Panc1 (cell line): ENCODE measurements at regions not wholly inside any gene's neighbourhood (a gene's known extent, or its start where the extent isn't known, plus 50 kb on each side); places are given as distances from the start of the nearest gene placed in this dataset.

ENCODE experiments used
- ATAC-seq: fragments of 200-7000 bp; cut with Tn5 transposase; 2 replicates; pipeline ENCODE4 v1.9.1; 2020; ENCODE audit warnings: mild to moderate bottlenecking, moderate library complexity
- BruUV-seq: library from RNA; stranded (reverse); fragments of 400-500 nt; replicated peaks from 2 replicates; lab custom pipeline; 2021; lab: Mats Ljungman, UMichigan
- CTCF ChIA-PET: fragments of 300-600 bp; sonication (Branson Sonifier 250); formaldehyde crosslinking; loops from one replicate; lab custom pipeline; 2022; ENCODE audit warnings: antibody characterized with exemption; lab: Charles Lee
- POLR2A ChIA-PET: fragments of 300-600 bp; sonication (Branson Sonifier 250); formaldehyde crosslinking; loops from one replicate; lab custom pipeline; 2022; ENCODE audit warnings: antibody characterized with exemption; lab: Charles Lee
- DNase-seq: peaks from one replicate; pipeline ENCODE4 v3.0.0-alpha.2; 2010; ENCODE audit warnings: low read depth, low spot score
- H3K27ac ChIP-seq: 2 replicates; pipeline ENCODE4 v1.5.1; 2011; ENCODE audit warnings: mild to moderate bottlenecking, low read length, inconsistent platforms
- H3K27me3 ChIP-seq: fragments of 200-500 bp; sonication (Bioruptor generic); 2 replicates; pipeline ENCODE4 v1.6.0; 2014; ENCODE audit warnings: low read length, inconsistent platforms; ENCODE audit not compliant: control insufficient read depth, insufficient read depth
- H3K36me3 ChIP-seq: fragments of 200-500 bp; sonication (Bioruptor generic); 2 replicates; pipeline ENCODE4 v1.5.1; 2014; ENCODE audit warnings: inconsistent platforms, mild to moderate bottlenecking, low read length, moderate library complexity; ENCODE audit not compliant: control insufficient read depth, insufficient read depth
- H3K4me1 ChIP-seq: 2 replicates; pipeline ENCODE4 v1.5.1; 2011; ENCODE audit warnings: inconsistent platforms, mild to moderate bottlenecking, low read length, moderate library complexity; ENCODE audit not compliant: control insufficient read depth, insufficient read depth
- H3K4me3 ChIP-seq, 2 experiments: 2 replicates each; pipeline ENCODE4 v1.5.1; 2011 to 2012; ENCODE audit warnings: low read depth in 2 of 2, low read length in 2 of 2, mild to moderate bottlenecking in 2 of 2, inconsistent platforms in 1 of 2, moderate library complexity in 1 of 2
- H3K9me3 ChIP-seq: fragments of 200-500 bp; sonication (Bioruptor generic); 2 replicates; pipeline ENCODE4 v1.5.1; 2014; ENCODE audit warnings: low read depth, mild to moderate bottlenecking, inconsistent platforms, low read length, moderate library complexity; ENCODE audit not compliant: control insufficient read depth, insufficient read depth
- POLR2AphosphoS5 ChIP-seq: IDR thresholded peaks from 2 replicates; pipeline ENCODE4 v1.6.1; 2012; ENCODE audit warnings: mild to moderate bottlenecking, low read depth, low read length, moderate library complexity
- REST ChIP-seq, 2 experiments: IDR thresholded peaks; 2 replicates each; pipeline ENCODE4 v1.6.1; 2011 to 2012; ENCODE audit warnings: low read depth in 2 of 2, control low read depth in 1 of 2, low read length in 1 of 2, mild to moderate bottlenecking in 1 of 2, moderate library complexity in 1 of 2; ENCODE audit not compliant: insufficient read depth in 1 of 2
- SIN3A ChIP-seq: IDR thresholded peaks from 2 replicates; pipeline ENCODE4 v1.6.1; 2012; ENCODE audit warnings: low read depth, mild to moderate bottlenecking, low read length, moderate library complexity, borderline replicate concordance; ENCODE audit not compliant: insufficient read depth
- TCF7L2 ChIP-seq: IDR thresholded peaks from 2 replicates; pipeline ENCODE4 v1.6.1; 2011; ENCODE audit warnings: mild to moderate bottlenecking, low read depth, low read length, inconsistent platforms
- in situ Hi-C: cut with HindIII; loops from 2 replicates; pipeline ENCODE4 v1.10.0; 2016; ENCODE audit warnings: low sequenced_read_pairs, low pct_unique_long_range_greater_than_20kb
- intact Hi-C: fragments of 100-400 bp; cut with micrococcal nuclease; formaldehyde crosslinking; loops from one replicate; pipeline ENCODE4 v1.10.0; 2022; ENCODE audit not compliant: unreplicated experiment
- TF ChIP-seq, protein P1 (sequence below): fragments of 450-650 bp; IDR thresholded peaks from 2 replicates; pipeline ENCODE4 v1.5.1; 2017; ENCODE audit warnings: mild to moderate bottlenecking

DNA sequence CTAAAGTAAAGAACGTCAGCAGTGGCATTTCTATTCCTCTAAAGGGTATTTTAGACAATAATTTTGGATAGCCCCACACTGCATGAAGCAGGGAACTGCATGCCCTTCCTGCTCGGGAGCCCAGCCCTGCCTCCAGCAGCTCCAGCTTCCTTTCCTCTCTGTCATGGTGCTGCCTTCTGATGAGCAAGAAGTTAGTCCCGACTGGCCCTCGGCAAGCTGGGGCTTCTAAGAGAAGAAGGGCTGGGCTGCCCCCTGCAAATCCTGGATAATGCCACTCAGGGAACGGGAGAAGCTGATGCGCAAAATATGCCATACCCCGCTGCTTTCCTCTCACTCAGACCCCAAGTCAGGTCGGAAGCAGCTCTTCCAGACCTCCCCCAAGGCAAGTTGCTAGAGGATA lies 296.4 kb downstream of the ETS1 start:
- H3K27ac ChIP-seq = no peak overlapping the region

GRCh38 chr11:128290106-128290840 lies 297.1 kb downstream of the ETS1 start:
- CTCF ChIA-PET = interaction anchor here (1.1 to 1.3 kb wide), 2 partner anchors 245 to 340 kb away, joined by 4 read pairs; no protein-coding TSS in a partner anchor
- ATAC-seq (peak; percentile 96), DNase-seq (peak; percentile 68)
- Histone ChIP-seq H3K9me3 (no peaks in the 10 kb centered on the region), H3K4me1 (no peaks in the 10 kb centered on the region), H3K27ac (no peak overlapping the region), H3K4me3 (no peak overlapping the region), H3K36me3 (no peaks in the 10 kb centered on the region), H3K27me3 (no peaks in the 10 kb centered on the region)
- TF ChIP-seq, protein P1, sequence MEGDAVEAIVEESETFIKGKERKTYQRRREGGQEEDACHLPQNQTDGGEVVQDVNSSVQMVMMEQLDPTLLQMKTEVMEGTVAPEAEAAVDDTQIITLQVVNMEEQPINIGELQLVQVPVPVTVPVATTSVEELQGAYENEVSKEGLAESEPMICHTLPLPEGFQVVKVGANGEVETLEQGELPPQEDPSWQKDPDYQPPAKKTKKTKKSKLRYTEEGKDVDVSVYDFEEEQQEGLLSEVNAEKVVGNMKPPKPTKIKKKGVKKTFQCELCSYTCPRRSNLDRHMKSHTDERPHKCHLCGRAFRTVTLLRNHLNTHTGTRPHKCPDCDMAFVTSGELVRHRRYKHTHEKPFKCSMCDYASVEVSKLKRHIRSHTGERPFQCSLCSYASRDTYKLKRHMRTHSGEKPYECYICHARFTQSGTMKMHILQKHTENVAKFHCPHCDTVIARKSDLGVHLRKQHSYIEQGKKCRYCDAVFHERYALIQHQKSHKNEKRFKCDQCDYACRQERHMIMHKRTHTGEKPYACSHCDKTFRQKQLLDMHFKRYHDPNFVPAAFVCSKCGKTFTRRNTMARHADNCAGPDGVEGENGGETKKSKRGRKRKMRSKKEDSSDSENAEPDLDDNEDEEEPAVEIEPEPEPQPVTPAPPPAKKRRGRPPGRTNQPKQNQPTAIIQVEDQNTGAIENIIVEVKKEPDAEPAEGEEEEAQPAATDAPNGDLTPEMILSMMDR = peak; percentile 89
- TF ChIP-seq REST (IDR thresholded peaks at IDR 0.05; ENCODE audit: insufficient read depth in 1 of 2, low read depth in 2 of 2, low read length in 1 of 2) = no peak
- in situ Hi-C loops = no loop called here
- BruUV-seq = no TSS peak
- intact Hi-C loops = loop anchor here (1.0 to 10.0 kb wide), 5 partner anchors 117 to 542 kb away; no protein-coding TSS in a partner anchor
- POLR2A ChIA-PET = no interaction called here

More for the DNA sequence above, 296.4 kb downstream of the ETS1 start:
- ATAC-seq (no peak), DNase-seq (no peak)
- ChIA-PET POLR2A (no interaction called here), CTCF (interaction anchor here (1.1 to 1.3 kb wide), 2 partner anchors 245 to 339 kb away, joined by 4 read pairs; no protein-coding TSS in a partner anchor)
- H3K27me3 ChIP-seq = no peaks in the 10 kb centered on the region
- H3K4me1 ChIP-seq = no peaks in the 10 kb centered on the region
- intact Hi-C loops = loop anchor here (2.0 to 10.0 kb wide), 4 partner anchors 118 to 541 kb away; no protein-coding TSS in a partner anchor
- no peaks in the 10 kb centered on the region for H3K36me3 ChIP-seq
- TF ChIP-seq, protein P1 = no peak
- TF ChIP-seq POLR2AphosphoS5 (no peak), TCF7L2 (no peak), SIN3A (no peak)
- H3K9me3 ChIP-seq = no peaks in the 10 kb centered on the region
- BruUV-seq = no TSS peak
- no peak overlapping the region for H3K4me3 ChIP-seq
- in situ Hi-C loops = no loop called here
